Epithelial cell of esophagus (primary cell): ENCODE measurements at regions not wholly inside any gene's neighbourhood (a gene's known extent, or its start where the extent isn't known, plus 50 kb on each side); places are given as distances from the start of the nearest gene placed in this dataset.
"Not testable (repeated sequence)": the region's sequence is repeated elsewhere in the genome, so short reads cannot be mapped to it uniquely, and the experiment has no call there.

Experiments
- DNase-seq: peaks from one replicate; pipeline ENCODE4 v3.0.0; 2010; ENCODE audit warnings: low read depth
- H3K4me3 ChIP-seq: 2 replicates; pipeline ENCODE4 v1.5.1; 2011; ENCODE audit warnings: mild to moderate bottlenecking, low read length, control low read depth
- TF ChIP-seq, protein P1 (sequence below): IDR thresholded peaks from 2 replicates; pipeline ENCODE4 v1.5.1; 2011; ENCODE audit warnings: low read depth, mild to moderate bottlenecking, low read length, control low read depth, inconsistent platforms; ENCODE audit not compliant: insufficient read depth; ENCODE audit errors: missing control alignments

DNA sequence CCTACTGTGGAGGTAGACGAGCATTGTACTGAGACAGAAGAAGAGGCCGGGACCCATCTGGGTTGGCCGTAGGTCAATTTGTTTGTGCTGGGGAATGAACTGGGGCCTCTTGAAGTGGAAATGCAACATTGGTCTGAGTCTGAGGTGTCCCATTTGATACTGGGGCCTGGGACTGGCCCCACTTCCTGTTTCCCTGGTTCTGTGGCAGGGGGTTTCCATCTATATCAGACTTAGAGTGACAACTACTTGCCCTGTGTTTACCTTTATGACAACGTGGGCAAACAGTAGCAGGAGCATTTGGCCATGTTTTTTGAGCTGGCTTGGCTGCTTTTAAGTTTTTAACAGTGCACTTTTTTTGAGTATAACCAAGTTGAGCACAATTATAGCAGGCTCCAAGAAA lies 146.1 kb upstream of the NLGN4Y start:
- H3K4me3 ChIP-seq, result no peak overlapping the region
- TF ChIP-seq, protein P1, sequence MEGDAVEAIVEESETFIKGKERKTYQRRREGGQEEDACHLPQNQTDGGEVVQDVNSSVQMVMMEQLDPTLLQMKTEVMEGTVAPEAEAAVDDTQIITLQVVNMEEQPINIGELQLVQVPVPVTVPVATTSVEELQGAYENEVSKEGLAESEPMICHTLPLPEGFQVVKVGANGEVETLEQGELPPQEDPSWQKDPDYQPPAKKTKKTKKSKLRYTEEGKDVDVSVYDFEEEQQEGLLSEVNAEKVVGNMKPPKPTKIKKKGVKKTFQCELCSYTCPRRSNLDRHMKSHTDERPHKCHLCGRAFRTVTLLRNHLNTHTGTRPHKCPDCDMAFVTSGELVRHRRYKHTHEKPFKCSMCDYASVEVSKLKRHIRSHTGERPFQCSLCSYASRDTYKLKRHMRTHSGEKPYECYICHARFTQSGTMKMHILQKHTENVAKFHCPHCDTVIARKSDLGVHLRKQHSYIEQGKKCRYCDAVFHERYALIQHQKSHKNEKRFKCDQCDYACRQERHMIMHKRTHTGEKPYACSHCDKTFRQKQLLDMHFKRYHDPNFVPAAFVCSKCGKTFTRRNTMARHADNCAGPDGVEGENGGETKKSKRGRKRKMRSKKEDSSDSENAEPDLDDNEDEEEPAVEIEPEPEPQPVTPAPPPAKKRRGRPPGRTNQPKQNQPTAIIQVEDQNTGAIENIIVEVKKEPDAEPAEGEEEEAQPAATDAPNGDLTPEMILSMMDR, result no peak
- DNase-seq, result no peak

DNA sequence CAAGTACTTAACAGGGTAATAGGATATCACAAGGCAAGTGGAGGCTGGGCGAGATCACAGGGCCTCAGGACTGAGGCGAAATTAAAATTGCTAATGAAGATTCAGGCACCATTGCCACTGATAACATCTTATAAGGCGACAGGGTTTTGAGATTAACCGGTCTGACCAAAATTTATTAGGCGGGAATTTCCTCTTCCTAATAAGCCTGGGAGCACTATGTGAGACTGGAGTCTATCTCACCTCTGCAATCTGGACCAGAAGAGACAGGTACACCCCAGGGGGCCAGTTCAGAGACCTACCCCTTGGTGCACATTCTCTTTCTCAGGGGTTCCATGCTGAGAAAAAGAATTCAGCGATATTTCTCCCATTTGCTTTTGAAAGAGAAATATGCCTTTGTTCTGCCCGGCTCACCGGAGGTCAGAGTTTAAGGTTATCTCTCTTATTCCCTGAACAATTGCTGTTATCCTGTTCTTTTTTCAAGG lies 113.7 kb upstream of the NLGN4Y start:
- not testable (repeated sequence) for DNase-seq

DNA sequence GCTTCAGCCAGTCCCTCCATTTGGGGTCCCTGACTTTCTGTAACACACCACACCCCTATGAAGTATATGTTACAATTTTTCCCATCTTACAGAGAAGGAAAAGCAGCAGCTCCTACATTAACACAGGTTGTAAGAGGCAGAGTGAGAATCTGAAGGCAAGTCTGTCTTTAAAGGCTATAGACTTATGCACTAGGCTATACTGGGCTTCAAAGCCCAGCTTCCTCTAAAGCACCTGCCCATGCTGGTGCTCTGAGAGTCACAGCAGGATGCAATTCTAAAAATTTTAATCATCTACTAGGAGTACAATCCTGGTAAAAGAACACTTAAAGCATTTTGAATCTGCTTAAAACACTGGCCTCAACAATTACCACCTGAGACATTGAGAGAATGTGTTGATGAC lies 113.0 kb upstream of the NLGN4Y start:
- no peak overlapping the region for H3K4me3 ChIP-seq
- DNase-seq, result no peak
- TF ChIP-seq, protein P1, result no peak

More for the DNA sequence above, 113.7 kb upstream of the NLGN4Y start:
- not testable (repeated sequence) for H3K4me3 ChIP-seq

DNA sequence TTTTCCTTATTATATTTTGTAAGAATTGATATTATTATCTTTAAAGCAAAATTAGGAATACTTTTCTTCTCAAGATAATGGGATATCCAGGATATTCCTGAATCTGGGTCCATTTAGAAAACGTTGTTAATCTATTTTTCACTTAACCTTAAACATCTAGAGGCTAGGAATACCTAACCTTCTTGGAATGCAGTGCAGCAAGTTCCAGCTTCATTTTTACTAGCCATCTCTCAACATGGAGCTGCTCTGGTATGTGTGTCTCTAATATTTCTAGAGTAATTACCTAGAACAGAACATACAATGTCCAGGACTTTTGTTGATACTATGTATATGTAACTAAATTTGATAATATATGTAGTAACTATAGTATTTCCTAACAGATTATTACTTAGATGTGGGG lies 87.8 kb upstream of the NLGN4Y start:
- TF ChIP-seq, protein P1, result no peak
- no peak overlapping the region for H3K4me3 ChIP-seq
- peak; percentile 67 for DNase-seq

DNA sequence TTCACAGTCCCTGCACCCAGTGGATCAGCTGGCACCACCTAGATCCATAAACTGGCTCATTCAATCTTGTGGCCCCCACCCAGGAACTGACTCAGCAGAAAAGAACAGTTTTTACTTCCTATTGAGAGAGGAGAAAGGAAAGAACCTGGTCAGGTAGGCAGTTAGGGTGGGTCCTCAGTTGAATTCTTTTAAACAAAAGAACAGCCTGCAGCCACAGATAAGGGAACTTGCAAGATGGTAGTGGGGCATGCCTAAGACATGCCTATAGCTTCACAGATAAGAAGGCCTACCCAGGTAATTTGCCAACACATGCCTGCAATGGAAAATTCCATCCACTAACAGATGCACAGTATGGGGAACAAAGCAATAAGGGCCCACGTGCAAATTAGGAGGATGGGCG lies 86.7 kb upstream of the NLGN4Y start:
- DNase-seq, result peak; percentile 88
- no peak overlapping the region for H3K4me3 ChIP-seq
- TF ChIP-seq, protein P1, result peak; percentile 3

DNA sequence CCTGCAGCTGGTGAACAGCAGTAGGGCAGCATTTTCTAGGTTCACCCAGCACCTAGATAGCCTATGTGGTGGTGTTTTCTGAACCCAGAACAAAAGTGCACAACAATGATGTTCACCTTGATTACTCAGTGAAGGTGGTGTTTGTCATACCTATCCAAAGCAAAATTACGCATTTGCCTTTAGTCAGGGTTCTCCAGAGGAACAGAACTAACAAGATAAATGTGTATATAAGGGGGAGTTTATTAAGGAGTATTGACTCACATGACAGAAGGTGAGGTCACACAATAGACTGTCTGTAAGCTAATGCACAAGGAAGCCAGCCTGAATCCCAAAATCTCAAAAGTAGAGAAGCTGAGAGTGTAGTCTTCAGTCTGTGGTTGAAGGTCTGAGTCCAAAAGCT lies 85.9 kb upstream of the NLGN4Y start:
- H3K4me3 ChIP-seq, result no peak overlapping the region
- TF ChIP-seq, protein P1, result no peak
- peak; percentile 67 for DNase-seq

DNA sequence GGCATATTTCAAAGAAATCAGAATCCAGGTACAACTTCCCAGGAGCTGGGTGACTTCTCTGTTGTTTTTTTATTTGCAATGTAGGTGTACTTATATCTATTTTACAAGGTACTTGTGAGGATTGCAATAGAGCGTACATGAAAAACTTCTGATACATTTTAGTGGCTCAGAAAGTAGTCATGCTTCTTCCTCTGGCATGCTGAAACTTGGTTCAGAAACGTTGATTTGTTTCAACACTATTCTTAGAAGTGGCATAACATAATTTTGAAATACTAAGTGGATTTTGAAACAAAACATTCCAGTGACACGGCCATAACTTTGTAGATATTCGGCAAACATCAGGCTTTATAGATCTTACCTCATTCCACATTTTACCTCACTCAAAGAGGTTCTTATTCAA lies 79.8 kb upstream of the NLGN4Y start:
- H3K4me3 ChIP-seq, result no peak overlapping the region
- TF ChIP-seq, protein P1, result no peak
- peak; percentile 76 for DNase-seq
